Neural progenitor cell (in vitro differentiated cells): ENCODE measurements at regions not wholly inside any gene's neighbourhood (a gene's known extent, or its start where the extent isn't known, plus 50 kb on each side); places are given as distances from the start of the nearest gene placed in this dataset.

Experiments
- EZH2 ChIP-seq: fragments of 200-600 bp; sonication (generic); IDR thresholded peaks from 2 replicates; pipeline ENCODE4 v1.6.1; 2017; ENCODE audit warnings: antibody characterized with exemption, mild to moderate bottlenecking, moderate library complexity
- EZH2phosphoT487 ChIP-seq: fragments of 200-600 bp; sonication (generic); IDR thresholded peaks from 2 replicates; pipeline ENCODE4 v1.6.1; 2017; ENCODE audit warnings: antibody characterized with exemption
- TF ChIP-seq, protein P1 (sequence below): fragments of 200-600 bp; sonication (generic); IDR thresholded peaks from 2 replicates; pipeline ENCODE4 v1.5.1; 2017; ENCODE audit warnings: antibody characterized with exemption, mild to moderate bottlenecking

DNA sequence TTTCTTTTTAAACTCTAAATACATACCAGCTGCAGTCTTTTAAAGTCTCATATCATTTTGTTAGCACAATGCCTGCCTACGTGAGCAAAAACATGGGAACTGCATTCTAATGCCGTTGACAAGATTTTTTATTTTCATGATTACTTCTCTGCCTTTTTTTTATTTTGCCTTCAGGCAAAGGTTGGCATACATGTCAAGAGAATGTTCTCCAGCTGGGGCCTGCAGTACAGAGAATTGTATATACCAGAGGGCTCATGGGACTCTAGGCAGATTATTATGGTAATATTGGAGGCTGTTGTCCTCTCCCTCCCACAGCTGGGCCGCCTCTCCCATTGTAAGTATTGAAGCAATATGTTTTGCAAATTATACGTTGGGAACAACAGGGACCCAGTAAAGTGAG lies 53.9 kb upstream of the OBI1 start:
- TF ChIP-seq, protein P1, sequence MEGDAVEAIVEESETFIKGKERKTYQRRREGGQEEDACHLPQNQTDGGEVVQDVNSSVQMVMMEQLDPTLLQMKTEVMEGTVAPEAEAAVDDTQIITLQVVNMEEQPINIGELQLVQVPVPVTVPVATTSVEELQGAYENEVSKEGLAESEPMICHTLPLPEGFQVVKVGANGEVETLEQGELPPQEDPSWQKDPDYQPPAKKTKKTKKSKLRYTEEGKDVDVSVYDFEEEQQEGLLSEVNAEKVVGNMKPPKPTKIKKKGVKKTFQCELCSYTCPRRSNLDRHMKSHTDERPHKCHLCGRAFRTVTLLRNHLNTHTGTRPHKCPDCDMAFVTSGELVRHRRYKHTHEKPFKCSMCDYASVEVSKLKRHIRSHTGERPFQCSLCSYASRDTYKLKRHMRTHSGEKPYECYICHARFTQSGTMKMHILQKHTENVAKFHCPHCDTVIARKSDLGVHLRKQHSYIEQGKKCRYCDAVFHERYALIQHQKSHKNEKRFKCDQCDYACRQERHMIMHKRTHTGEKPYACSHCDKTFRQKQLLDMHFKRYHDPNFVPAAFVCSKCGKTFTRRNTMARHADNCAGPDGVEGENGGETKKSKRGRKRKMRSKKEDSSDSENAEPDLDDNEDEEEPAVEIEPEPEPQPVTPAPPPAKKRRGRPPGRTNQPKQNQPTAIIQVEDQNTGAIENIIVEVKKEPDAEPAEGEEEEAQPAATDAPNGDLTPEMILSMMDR, result no peak
- no peak for TF ChIP-seq EZH2
- no peak for TF ChIP-seq EZH2phosphoT487
